Posterior cingulate gyrus (tissue), 11 donors: ENCODE measurements at regions not wholly inside any gene's neighbourhood (a gene's known extent, or its start where the extent isn't known, plus 50 kb on each side); places are given as distances from the start of the nearest gene placed in this dataset.
A peak's percentile ranks its signal among the peaks of the same experiment; 100 is the strongest.

Experiments
- DNase-seq, 10 donors: peaks; one replicate each; pipeline versions ENCODE4 v3.0.0 to v3.0.0-alpha.2; 2020 to 2021; ENCODE audit warnings: mixed read lengths in 3 of 10
- intact Hi-C: fragments of 100-400 bp; cut with DNase I; formaldehyde crosslinking; loops from one replicate; pipeline ENCODE4 v1.15.1; 2023

DNA sequence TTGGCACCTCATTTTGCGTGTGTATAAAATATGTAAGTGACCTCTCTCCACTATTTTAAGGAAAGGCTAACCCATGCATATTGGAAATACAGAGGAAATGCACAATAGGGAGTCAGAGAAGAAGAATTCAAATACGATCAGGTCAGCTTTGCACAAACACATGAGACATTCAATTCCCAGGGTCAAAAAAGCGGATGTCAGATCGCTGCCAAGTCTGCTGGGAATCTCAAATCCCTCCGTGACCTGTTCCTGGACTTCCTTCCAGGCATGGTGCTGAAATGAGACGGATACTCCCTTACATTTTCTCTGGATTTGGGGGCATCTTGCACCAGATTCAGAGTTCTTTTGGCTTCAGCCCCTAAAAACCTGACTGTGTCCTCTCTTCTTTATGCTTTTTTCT lies 91.9 kb upstream of the PRKCQ start:
- DNase-seq: no peak
- intact Hi-C loops: no loop called here

- peak in 1 of 10 donors; percentile 20 for DNase-seq
- intact Hi-C loops: loop anchor here (5.0 kb wide), 1 partner anchor 222 kb away; no protein-coding TSS in a partner anchor
Measured at GRCh38 chr10:6669269-6669859, 89.3 kb upstream of the PRKCQ start.

DNA sequence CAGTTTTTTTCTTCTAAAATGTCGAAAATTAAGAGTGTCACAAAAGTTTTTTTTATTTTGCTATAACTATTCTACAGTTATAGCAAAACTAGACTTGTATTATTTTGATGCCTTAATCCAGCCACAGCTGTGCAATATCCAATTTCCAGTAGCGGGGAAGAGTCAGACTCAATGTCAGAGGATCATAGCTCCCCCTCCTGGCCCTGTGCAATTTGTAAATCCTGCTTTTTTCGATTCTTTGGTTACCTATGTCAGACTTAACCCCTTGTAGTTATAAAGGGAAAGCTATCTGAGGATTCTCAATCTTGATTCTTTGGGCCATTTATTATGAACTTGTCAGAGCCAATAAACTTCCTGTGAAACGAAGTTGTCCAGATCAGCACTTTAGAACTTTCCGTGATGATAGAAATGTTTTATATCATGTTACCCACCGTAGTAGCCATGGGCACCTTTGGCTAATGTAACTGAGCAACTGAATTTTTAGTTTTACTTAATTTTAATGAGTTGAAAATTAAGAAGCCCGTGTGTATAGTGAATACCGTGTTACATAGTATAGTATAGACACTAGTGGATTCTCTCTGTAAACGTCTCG lies 87.7 kb upstream of the PRKCQ start:
- intact Hi-C loops: loop anchor here (1.0 to 5.0 kb wide), 3 partner anchors 87 to 250 kb away; partner anchors contain the start of gene PRKCQ
- peak in 6 of 10 donors; percentile 11 to 66 (median 32) for DNase-seq

- DNase-seq: no peak
- intact Hi-C loops: loop anchor here (1.0 to 5.0 kb wide), 3 partner anchors 87 to 250 kb away; partner anchors contain the start of gene PRKCQ
Measured at GRCh38 chr10:6667150-6667549, 87.1 kb upstream of the PRKCQ start.

GRCh38 chr10:6665847-6666246 lies 85.8 kb upstream of the PRKCQ start:
- intact Hi-C loops: loop anchor here (5.0 kb wide), 1 partner anchor 219 kb away; no protein-coding TSS in a partner anchor
- no peak for DNase-seq

GRCh38 chr10:6660460-6660859 lies 80.4 kb upstream of the PRKCQ start:
- intact Hi-C loops: no loop called here
- DNase-seq: no peak

DNA sequence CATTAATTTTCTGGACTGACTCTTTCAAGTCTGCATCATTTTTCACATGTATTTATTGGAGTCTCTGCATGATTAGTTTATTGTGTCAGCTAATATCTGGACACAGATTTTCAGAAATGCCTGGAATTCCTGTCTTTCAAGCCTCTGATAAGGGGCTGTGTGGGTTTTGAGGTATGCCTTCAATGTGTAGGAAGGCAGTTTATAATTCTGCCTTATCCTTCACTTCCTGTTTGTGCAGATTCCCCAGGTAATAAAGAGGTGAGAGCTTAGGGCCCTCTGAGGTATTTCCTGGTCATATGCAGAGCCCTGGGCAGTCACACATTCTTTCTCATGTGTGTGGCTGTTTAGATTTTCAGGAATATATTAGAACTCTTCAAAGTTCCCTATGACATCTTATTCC lies 79.4 kb upstream of the PRKCQ start:
- no peak for DNase-seq
- intact Hi-C loops: no loop called here

DNA sequence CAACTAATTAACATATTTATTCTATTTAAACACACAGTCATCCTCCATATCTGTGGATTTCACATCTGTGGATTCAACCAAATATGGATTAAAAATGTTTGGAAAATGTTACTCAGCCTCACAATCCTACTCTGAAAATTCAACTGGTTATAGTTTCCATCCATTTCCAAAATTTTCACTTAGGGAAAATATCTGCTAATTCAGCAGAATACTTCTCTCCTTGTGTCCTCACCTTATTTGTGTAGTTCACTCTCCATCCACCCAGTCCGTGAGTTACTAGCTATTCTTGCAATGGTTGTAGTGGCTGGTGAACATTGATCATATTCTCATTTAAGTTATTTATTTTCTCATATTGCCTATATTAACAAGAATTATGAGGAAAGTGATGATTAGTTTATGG lies 77.6 kb upstream of the PRKCQ start:
- no peak for DNase-seq
- intact Hi-C loops: no loop called here

DNA sequence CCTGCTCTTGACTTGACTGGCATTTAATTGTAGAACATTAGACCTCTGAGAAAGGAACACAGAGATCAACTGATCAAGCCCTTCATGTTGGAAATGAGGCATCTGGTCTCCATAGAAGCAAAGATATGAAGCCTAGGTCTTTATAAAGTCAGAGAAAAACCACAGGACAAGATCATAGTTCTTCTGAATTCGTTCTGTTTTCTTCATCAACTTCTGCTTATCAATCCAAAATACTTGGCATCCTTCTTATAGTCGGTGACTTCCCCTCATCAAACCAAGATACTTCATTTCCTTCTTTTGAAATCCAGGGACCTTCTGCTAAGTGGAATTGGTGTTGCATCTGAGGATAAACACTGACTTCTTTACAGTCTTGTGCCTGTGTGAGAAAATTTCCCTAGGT lies 77.1 kb upstream of the PRKCQ start:
- intact Hi-C loops: no loop called here
- no peak for DNase-seq

GRCh38 chr10:6654571-6654970 lies 74.5 kb upstream of the PRKCQ start:
- no peak for DNase-seq
- intact Hi-C loops: no loop called here

- DNase-seq: no peak
- intact Hi-C loops: no loop called here
Measured at GRCh38 chr10:6650586-6650985, 70.5 kb upstream of the PRKCQ start.

- no peak for DNase-seq
- intact Hi-C loops: no loop called here
Measured at GRCh38 chr10:6649903-6650302, 69.8 kb upstream of the PRKCQ start.

- intact Hi-C loops: loop anchor here (1.0 kb wide), 1 partner anchor 69 kb away; the partner anchor contains the start of gene PRKCQ
- no peak for DNase-seq
Measured at GRCh38 chr10:6648894-6649720, 69.0 kb upstream of the PRKCQ start.

DNA sequence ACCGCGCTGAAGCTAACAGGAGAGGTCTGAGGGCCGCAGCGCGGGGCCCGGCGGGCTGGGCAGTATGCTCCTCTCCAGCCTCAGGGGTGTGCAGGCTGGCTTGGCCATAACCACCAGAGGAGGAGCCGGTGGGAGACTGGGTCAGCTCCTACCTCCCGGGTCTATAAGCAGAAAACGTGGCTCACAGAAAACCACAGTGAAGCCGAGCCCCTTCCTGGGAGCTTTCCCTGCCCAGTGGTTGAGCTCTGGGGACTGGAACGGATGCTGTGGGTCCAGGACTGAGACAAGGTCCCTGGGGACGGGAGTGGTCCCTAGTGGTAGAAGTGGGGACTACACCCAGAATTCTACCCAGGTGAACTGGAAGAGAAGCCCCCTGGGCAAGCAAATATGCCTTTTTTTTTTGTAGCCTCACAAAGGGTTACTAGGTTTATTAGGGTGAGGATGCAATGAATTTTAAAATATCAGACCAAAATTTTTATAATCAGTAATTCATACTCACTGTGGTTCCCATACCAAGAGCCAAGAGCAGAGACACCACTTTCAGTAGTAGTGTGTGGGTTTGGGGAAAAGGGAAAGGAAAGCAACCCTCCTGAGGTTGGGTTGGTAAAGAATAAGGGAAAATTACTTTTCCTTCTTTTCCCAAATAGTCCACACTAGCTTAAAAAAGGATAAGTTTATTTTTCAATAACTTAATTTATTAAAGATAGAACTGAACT lies 67.9 kb upstream of the PRKCQ start:
- peak in 9 of 10 donors; percentile 29 to 91 (median 68) for DNase-seq
- intact Hi-C loops: loop anchor here (1.0 kb wide), 1 partner anchor 68 kb away; the partner anchor contains the start of gene PRKCQ

DNA sequence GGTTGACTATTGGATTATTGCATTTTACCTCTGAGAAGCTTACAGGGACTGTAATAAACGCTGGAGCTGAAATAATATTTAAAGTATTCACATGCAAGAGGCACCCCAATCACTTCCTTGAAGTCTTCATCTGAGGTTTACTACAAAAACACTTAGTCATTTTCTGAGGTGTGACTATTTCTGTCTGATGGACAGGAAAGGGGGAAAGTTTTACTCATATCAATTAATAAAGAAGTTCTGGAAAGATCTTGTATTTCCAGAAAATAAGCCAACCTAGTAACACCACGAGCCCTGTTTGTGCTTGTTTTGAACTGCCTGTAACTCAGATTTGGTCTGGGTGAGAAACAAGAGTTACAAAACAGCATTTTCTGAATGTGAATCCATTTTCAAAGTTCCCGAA lies 63.9 kb upstream of the PRKCQ start:
- intact Hi-C loops: no loop called here
- no peak for DNase-seq

DNA sequence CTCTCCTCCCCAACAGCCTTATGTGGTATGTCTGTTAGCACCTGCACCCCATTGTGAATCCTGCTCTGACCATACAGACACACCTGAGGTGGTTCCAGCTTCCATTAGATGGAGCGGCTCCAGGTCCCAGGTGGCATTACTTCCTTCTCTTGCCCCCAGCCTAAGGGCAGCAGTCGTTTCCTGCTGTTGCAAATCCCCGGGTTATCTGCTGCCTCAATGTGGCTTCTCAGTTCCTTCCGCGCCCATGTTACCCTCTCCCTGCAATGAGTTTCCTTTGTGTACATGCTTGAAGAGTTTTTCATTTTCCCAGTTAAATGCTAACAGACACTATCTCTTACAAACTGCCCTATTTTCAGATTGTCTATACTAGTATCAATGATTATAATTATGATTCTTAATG lies 62.8 kb upstream of the PRKCQ start:
- intact Hi-C loops: no loop called here
- no peak for DNase-seq

GRCh38 chr10:6640433-6641040 lies 60.5 kb upstream of the PRKCQ start:
- no peak for DNase-seq
- intact Hi-C loops: no loop called here

DNA sequence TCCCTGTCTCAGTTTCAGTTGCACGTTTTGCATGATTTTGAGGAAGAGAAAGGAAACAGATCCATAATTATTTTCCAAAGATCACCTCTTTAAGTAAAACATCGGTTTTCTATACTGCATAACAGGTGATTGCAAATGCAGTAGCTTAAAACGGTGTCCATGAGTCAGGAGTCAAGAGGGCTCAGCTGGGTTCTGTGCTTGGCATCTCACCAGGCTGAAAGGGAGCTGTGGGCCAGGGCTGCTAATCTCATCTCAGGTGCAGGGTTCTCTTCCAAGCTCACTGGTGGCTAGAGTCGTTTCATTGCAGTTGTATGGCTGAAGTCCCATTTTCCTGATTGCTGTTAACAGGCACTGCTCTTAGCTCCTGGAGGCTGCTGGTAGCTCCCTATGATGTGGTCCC lies 57.0 kb upstream of the PRKCQ start:
- intact Hi-C loops: no loop called here
- DNase-seq: no peak

- intact Hi-C loops: no loop called here
- no peak for DNase-seq
Measured at GRCh38 chr10:6635784-6636183, 55.7 kb upstream of the PRKCQ start.
